ENCODE measurements at regions not wholly inside any gene's neighbourhood (a gene's known extent, or its start where the extent isn't known, plus 50 kb on each side); places are given as distances from the start of the nearest gene placed in this dataset.

GRCh38 chr10:131652438-131653139 lies 248.2 kb upstream of the PPP2R2D start:
- no peak for TF ChIP-seq CTCF (IDR thresholded peaks at IDR 0.05)
- no peak for TF ChIP-seq POLR2A (IDR thresholded peaks at IDR 0.05)

All from uterus (tissue), 2 donors.